ENCODE measurements at regions not wholly inside any gene's neighbourhood (a gene's known extent, or its start where the extent isn't known, plus 50 kb on each side); places are given as distances from the start of the nearest gene placed in this dataset.

- TF ChIP-seq CTCF (IDR thresholded peaks at IDR 0.05; ENCODE audit: low read depth, low read length, poor library complexity, severe bottlenecking) = no peak
- TF ChIP-seq EZH2phosphoT487 (IDR thresholded peaks at IDR 0.05; ENCODE audit: borderline replicate concordance, low read length) = no peak
Measured at GRCh38 chr18:38483326-38483725, 917.7 kb upstream of the CELF4 start.

All from DOHH2 (cell line).